ENCODE measurements at regions not wholly inside any gene's neighbourhood (a gene's known extent, or its start where the extent isn't known, plus 50 kb on each side); places are given as distances from the start of the nearest gene placed in this dataset.

GRCh38 chr5:109962882-109963603 lies 273.3 kb downstream of the MAN2A1 start:
- TF ChIP-seq ZNF274 (IDR thresholded peaks at IDR 0.05; ENCODE audit: insufficient read depth, insufficient read length) (no peak), E2F8 (IDR thresholded peaks at IDR 0.05; ENCODE audit: low read depth, partially characterized antibody) (no peak), NR2C2 (IDR thresholded peaks at IDR 0.05; ENCODE audit: borderline replicate concordance, control insufficient read depth, insufficient read length, low read depth) (no peak), CTCF (IDR thresholded peaks at IDR 0.05 in 2 of 3, conservative IDR thresholded peaks at IDR 0.05 in 1 of 3; ENCODE audit: control insufficient read depth in 2 of 3, extremely low read depth in 1 of 3, insufficient read depth in 1 of 3, low read depth in 3 of 3, low read length in 3 of 3) (no peak), ZBED1 (IDR thresholded peaks at IDR 0.05; ENCODE audit: borderline replicate concordance) (no peak), RCOR1 (conservative IDR thresholded peaks at IDR 0.05; ENCODE audit: low read depth, low read length) (no peak)

Data from GM12878 (cell line).